Sciatic nerve (tissue), 2 donors: ENCODE measurements at regions not wholly inside any gene's neighbourhood (a gene's known extent, or its start where the extent isn't known, plus 50 kb on each side); places are given as distances from the start of the nearest gene placed in this dataset.
"Not testable (repeated sequence)": the region's sequence is repeated elsewhere in the genome, so short reads cannot be mapped to it uniquely, and the experiment has no call there.

Experiments
- ATAC-seq: fragments of 200-7000 bp; cut with Tn5 transposase; one replicate; pipeline ENCODE4 v1.9.1; 2020; ENCODE audit warnings: mild to moderate bottlenecking, moderate library complexity
- DNase-seq: peaks from one replicate; pipeline ENCODE4 v3.0.0-alpha.2; 2020; ENCODE audit warnings: low spot score
- intact Hi-C: fragments of 100-400 bp; cut with DNase I; formaldehyde crosslinking; loops from one replicate; pipeline ENCODE4 v1.14.2; 2022
- donor health status: DM: no; HTN: no; CAD: no.
- donor health status: DM: no; HTN: no; CAD: no.

- intact Hi-C loops, ATAC-seq, DNase-seq: not testable (repeated sequence)
These were observed 61.7 kb downstream of the RHOU start for GRCh38 chr1:228796945-228797344.

DNA sequence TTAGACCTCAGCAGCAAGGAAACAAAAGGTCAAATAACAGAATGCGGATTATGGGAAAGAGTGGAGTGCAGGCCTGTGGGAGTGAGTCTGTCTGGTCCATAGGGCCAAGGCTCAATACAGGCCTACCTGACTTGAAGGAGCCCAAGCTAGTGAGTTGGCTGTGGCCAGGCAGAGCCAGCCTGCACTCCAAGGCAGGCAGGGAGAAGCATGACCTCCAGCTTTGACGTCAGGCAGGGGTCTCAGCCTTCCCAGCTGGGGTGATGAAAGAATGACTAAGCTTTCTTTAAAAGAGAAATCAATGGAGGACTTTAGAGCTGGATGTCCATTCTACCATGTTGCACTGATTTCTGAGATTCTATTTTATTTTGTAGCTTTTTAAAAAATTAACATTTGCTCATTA is 62.8 kb downstream of the RHOU start:
- ATAC-seq (no peak), DNase-seq (no peak)
- intact Hi-C loops = no loop called here

- DNase-seq = no peak
- ATAC-seq = no peak
- intact Hi-C loops = no loop called here
These were observed 63.3 kb downstream of the RHOU start for GRCh38 chr1:228798548-228798947.

DNA sequence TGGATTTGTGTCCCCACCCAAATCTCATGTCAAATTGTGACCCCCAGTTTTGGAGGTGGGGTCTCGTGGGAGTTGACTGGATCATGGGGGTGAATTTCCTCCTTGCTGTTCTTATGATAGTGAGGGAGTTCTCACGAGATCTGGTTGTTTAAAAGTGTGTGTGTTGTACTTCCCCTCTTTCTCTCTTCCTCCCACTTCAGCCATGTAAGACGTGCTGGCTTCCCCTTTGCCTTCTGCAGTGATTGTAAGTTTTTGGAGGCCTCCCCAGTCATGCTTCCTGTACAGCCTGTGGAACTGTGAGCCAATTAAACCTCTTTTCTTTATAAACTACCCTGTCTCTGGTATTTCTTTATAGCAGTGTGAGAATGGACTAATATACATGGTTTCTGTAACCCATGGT is 64.6 kb downstream of the RHOU start:
- intact Hi-C loops = no loop called here
- ATAC-seq = no peak
- DNase-seq = no peak

DNA sequence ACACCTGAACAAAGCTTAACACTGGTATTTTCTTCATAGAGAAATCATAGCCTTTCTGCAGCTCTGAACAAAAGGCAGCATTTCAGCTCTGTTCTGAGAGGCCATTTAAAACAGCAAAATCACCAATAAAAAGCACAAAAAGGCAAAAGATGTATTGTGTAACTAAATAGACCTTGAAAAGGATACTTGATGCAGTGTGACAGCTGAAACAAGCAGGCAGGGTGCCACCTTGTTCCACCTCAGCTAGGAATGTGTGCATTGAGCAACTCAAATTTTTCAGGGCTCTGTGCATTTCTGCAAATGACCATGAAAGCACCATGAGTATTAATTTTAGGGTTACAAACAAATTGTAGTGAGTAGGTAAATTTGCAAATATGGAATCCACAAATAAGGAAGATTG is 65.8 kb downstream of the RHOU start:
- DNase-seq = no peak
- intact Hi-C loops = no loop called here
- no peak for ATAC-seq

DNA sequence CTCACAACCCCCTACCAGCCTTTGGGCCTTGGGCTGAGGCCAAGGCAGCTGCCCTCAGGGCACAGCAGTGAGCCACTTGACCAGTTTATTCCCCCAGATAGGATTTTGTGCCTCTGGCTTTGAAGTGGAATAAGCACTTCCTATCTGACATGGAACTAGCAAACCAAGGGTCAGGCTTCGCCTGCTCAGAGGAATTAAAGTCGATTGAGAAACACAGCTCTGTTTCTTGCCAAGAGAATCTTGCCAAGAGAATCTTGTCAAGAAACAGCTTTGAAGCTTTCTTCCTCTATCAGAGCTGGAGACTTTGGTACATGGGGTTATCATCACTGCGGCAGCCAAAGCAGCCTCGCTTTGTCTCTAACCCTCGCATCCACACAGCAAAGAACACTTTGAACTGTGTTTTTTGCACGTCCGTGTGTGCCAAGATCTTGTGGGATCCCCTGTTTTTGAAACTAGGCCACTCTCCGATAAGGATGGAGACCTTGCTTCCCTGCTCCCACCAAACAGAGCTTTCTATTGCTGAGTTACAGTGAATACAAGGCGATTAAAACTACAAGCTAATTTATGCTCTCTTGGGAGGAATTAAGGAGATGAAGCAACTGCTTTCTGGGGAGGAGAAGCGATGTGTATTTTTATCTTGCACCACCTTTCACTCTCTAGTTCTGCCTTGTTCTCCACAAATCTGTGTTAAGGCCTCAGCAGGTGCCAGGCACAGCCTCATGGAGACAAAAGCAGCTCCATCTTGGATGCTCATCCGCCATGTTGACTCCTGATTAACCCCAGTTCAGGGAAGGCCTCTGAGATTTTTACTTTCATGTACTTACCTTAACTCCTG is 67.3 kb downstream of the RHOU start:
- DNase-seq = no peak
- ATAC-seq = peak; percentile 95
- intact Hi-C loops = no loop called here

GRCh38 chr1:228803421-228803820 is 68.1 kb downstream of the RHOU start:
- no peak for DNase-seq
- ATAC-seq = no peak
- intact Hi-C loops = no loop called here

DNA sequence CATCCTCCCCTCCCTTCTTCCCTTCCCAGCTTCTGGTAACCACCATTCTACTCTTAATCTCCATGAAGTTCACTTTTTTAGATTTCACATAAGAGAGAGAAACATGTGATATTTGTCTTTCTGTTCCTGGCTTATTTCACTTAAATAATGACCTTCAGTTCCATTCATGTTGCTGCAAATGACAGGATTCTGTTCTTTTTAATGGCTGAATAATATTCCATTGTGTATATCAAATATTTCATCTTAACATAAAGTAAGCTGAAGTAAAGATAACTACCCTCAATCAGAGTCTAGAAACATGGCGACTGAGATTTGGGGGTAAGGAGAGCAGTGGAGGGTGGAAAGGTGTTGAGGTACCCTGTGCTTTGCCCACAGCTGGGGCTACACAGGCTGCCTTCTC is 68.9 kb downstream of the RHOU start:
- DNase-seq (no peak), ATAC-seq (no peak)
- intact Hi-C loops = no loop called here

DNA sequence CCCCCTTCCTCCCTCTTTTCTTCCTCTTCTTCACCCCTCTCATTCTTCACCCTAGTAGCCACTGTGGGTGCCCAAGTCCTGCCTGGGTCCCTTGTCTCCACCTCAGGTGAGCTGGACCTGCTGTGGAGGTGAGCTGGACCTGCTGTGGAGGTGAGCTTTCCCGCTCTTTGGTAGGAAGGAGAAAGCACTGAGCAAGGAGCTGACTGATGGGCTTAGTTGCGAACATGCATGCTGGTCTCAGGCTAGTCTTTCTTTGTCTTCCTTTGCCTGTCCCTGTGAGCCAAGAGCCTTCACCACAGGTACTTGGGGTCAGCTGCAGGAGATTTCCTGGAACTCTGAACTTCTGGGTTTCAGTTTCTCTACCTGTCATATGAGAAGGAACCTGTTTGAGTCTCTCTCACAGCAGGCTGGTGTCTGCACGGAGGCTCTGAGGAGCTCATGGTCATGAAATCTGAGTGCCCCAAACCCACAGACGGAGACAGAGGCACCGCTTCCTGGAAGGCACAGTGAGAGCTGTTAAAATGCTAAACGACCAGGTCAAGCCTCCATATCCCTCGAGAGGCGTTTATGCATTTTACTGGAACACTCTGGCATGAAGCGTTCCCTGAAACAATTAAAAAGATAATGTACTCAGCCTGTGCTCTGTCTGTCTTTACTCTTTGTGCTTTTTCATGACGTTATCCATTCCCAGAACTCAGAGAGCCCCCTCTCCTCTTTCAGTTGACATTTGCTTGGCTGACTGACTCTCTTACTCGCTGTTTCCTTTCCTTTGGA is 69.5 kb downstream of the RHOU start:
- ATAC-seq (no peak), DNase-seq (no peak)
- intact Hi-C loops = no loop called here

GRCh38 chr1:228807904-228808605 is 72.8 kb downstream of the RHOU start:
- intact Hi-C loops = no loop called here
- no peak for ATAC-seq
- no peak for DNase-seq

- ATAC-seq = no peak
- no peak for DNase-seq
- intact Hi-C loops = no loop called here
These were observed 74.5 kb downstream of the RHOU start for GRCh38 chr1:228809621-228810394.

DNA sequence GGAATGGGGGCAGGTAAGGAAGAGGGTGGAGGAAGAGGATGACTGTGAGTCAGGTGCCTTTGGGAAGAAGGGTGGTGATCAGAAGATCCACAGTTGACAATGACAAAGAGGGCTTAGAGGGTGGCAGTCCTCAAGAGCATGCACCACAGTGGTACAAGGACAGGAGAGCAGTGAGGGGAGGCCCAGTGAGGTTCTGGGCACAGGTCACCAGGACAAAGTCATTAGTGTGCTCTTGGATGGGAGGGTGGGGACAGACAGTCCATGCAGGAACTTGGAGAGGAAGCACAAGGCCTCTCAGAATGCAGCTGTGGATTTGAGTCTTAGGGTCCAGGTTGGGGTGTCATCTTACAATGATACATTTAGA is 75.1 kb downstream of the RHOU start:
- intact Hi-C loops = no loop called here
- DNase-seq (no peak), ATAC-seq (peak; percentile 21)

GRCh38 chr1:228810878-228811711 is 75.8 kb downstream of the RHOU start:
- intact Hi-C loops = no loop called here
- ATAC-seq (peak; percentile 64), DNase-seq (no peak)

DNA sequence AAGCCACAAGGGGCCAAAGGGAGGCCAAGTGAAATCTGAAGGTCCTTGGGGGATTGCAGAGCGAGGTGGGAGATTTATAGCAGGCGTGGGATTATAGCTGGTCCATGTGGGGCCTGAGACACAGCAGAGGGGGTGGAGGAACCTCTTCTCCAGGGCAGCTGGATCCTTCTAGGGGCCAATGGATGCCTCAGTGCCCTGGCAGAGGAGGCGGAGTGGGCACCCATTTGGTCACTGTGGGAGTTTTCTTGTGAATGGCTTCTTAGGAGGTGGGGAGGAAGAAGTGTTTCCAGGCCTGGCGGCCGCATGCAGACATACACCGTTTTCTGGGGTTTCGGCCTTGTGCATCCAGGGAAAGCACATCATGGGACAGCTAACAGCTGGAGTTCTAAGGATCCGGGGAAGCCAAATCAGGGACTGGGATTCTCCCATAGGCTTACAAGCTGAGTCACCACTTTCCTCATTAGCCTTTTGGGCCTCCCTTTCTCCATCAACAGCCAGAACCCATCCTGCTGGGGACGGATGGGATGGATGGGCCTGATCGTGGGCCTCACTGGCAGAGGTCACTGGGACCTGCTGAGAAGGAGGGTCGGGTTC is 76.5 kb downstream of the RHOU start:
- DNase-seq = no peak
- peak; percentile 14 for ATAC-seq
- intact Hi-C loops = no loop called here

- no peak for DNase-seq
- ATAC-seq = no peak
- intact Hi-C loops = no loop called here
These were observed 77.7 kb downstream of the RHOU start for GRCh38 chr1:228812961-228813360.

DNA sequence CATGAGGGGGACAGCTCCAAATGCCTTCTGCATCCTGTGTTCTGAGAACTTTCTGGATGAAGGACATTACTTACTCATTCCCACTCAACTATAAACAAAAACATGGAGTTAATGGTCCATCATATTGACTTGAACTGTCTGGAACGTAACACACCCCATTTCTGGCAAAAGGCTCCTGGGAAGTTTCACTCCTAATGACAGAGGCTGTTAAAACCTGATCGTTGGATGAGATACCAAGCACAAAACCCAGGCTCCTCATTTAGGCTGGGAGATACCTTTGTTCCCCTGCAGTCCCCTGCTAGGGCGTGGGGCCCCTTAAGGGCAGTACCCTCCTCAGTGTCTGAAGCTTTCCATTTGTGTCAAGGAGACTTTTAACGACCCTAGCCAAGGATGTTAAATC is 78.9 kb downstream of the RHOU start:
- no peak for DNase-seq
- no peak for ATAC-seq

GRCh38 chr1:228818296-228818695 is 83.0 kb downstream of the RHOU start:
- ATAC-seq (no peak), DNase-seq (no peak)
- intact Hi-C loops = no loop called here

More for the DNA sequence above, 78.9 kb downstream of the RHOU start:
- intact Hi-C loops = no loop called here
